ENCODE measurements at regions not wholly inside any gene's neighbourhood (a gene's known extent, or its start where the extent isn't known, plus 50 kb on each side); places are given as distances from the start of the nearest gene placed in this dataset.

- Histone ChIP-seq H3K36me3 (replicated peaks) (no peaks in the 10 kb centered on the region), H3K27me3 (replicated peaks) (no peaks in the 10 kb centered on the region), H3K4me3 (ENCODE audit: low read depth, low read length) (no peak overlapping the region), H3K27ac (no peak overlapping the region)
- peak; percentile 38 for DNase-seq
- peak; percentile 97 for TF ChIP-seq CTCF (IDR thresholded peaks at IDR 0.05; ENCODE audit: low read depth, low read length, missing control alignments)
- in situ Hi-C loops (cut with HindIII; ENCODE audit: low pct_ligation_motif_present, low sequenced_read_pairs) = no loop called here
These were observed 82.7 kb downstream of the NOC3L start for GRCh38 chr10:94279835-94280709.

GRCh38 chr10:94281654-94282053 is 81.1 kb downstream of the NOC3L start:
- in situ Hi-C loops (cut with HindIII; ENCODE audit: low pct_ligation_motif_present, low sequenced_read_pairs) = no loop called here
- Histone ChIP-seq H3K36me3 (replicated peaks) (no peaks in the 10 kb centered on the region), H3K4me3 (ENCODE audit: low read depth, low read length) (no peak overlapping the region), H3K27ac (no peak overlapping the region), H3K27me3 (replicated peaks) (no peaks in the 10 kb centered on the region)
- DNase-seq = no peak
- no peak for TF ChIP-seq CTCF (IDR thresholded peaks at IDR 0.05; ENCODE audit: low read depth, low read length, missing control alignments)

GRCh38 chr10:94282369-94282768 is 80.4 kb downstream of the NOC3L start:
- Histone ChIP-seq H3K27ac (peak overlapping the region; percentile 11), H3K4me3 (ENCODE audit: low read depth, low read length) (no peak overlapping the region), H3K36me3 (replicated peaks) (no peaks in the 10 kb centered on the region), H3K27me3 (replicated peaks) (no peaks in the 10 kb centered on the region)
- no peak for DNase-seq
- in situ Hi-C loops (cut with HindIII; ENCODE audit: low pct_ligation_motif_present, low sequenced_read_pairs) = no loop called here
- no peak for TF ChIP-seq CTCF (IDR thresholded peaks at IDR 0.05; ENCODE audit: low read depth, low read length, missing control alignments)

All from brain microvascular endothelial cell (primary cell).